AG04450 (cell line): ENCODE measurements at regions not wholly inside any gene's neighbourhood (a gene's known extent, or its start where the extent isn't known, plus 50 kb on each side); places are given as distances from the start of the nearest gene placed in this dataset.

Source experiments
- CTCF ChIA-PET: fragments of 300-600, 350-600 bp; formaldehyde crosslinking; extraction: SDS; loops from one replicate; lab custom pipeline; 2022; ENCODE audit warnings: antibody characterized with exemption, inconsistent platforms; lab: Charles Lee
- POLR2A ChIA-PET: fragments of 350-600 bp; formaldehyde crosslinking; extraction: SDS; loops from one replicate; lab custom pipeline; 2021; ENCODE audit warnings: antibody characterized with exemption, inconsistent platforms; lab: Yijun Ruan, JAX
- DNase-seq: peaks from one replicate; pipeline ENCODE4 v3.0.0-alpha.2; 2011; ENCODE audit warnings: low read depth, low spot score
- H3K27ac ChIP-seq: one replicate; pipeline ENCODE4 v1.5.1; 2012; ENCODE audit warnings: low read depth, low read length, control low read depth
- H3K27me3 ChIP-seq: one replicate; pipeline ENCODE4 v1.6.0; 2012; ENCODE audit warnings: low read length; ENCODE audit not compliant: control insufficient read depth, insufficient read depth
- H3K4me3 ChIP-seq: 2 replicates; pipeline ENCODE4 v1.5.1; 2011; ENCODE audit warnings: mild to moderate bottlenecking, low read depth, low read length, control low read depth
- H3K9me3 ChIP-seq: 2 replicates; pipeline ENCODE4 v1.5.1; 2012; ENCODE audit warnings: low read length; ENCODE audit not compliant: control insufficient read depth, insufficient read depth
- CTCF ChIP-seq: IDR thresholded peaks from 2 replicates; pipeline ENCODE4 v1.5.1; 2011; ENCODE audit warnings: low read depth, low read length, control low read depth, inconsistent platforms

GRCh38 chr6:100996409-100996808 lies 115.3 kb upstream of the ASCC3 start:
- Histone ChIP-seq H3K27me3 (no peaks in the 10 kb centered on the region), H3K27ac (no peak overlapping the region), H3K4me3 (no peak overlapping the region), H3K9me3 (no peaks in the 10 kb centered on the region)
- ChIA-PET CTCF (no interaction called here), POLR2A (no interaction called here)
- DNase-seq, result no peak
- TF ChIP-seq CTCF, result no peak

DNA sequence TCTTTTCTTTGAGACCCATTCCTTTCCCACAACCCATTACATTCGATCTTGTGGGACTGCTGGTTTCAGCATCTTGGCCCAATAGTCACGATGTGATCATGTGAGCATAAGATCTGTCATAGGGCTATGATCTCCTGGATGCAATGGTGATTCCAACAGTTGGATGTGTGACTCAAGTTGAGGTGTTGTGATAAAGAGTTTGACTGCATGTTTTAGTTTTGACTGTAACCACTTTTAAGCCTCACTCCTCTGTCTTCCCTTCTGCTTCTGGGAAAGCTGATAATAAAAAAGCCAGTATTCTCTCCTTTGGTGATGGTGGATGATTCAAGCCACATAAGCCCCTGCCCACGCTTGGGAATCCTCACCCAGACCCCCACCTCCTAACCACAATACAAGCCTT lies 117.0 kb upstream of the ASCC3 start:
- Histone ChIP-seq H3K4me3 (no peak overlapping the region), H3K27me3 (no peaks in the 10 kb centered on the region), H3K9me3 (no peaks in the 10 kb centered on the region), H3K27ac (no peak overlapping the region)
- no peak for TF ChIP-seq CTCF
- DNase-seq, result no peak
- CTCF ChIA-PET, result no interaction called here
- POLR2A ChIA-PET, result no interaction called here

DNA sequence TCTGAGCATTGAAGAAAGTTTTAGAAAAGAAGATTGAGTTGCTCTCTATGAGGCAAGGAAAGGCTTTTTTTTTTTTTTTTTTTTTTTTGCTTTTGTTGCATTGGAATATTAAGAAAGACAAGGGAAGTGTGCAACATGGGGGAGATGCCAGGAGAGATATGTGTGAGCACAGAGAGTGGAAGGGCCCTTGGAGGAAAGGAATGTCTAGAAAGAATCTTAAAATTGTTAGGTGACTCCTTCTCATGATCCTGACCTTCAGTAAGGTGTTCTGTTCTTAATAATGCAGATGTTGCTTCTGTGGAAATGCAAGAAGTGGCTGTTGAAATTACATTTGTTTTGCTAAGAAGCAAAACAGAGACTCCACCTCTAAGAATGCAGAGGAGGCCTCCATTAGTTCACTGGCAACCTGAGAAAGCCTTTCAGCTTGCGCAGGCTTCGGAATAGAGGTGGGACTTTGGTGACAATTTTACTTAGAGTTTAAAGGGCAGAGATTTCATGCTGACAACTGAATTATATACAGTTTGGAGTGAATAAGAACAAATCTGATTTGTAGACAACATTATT lies 118.0 kb upstream of the ASCC3 start:
- H3K27ac ChIP-seq, result no peak overlapping the region
- H3K9me3 ChIP-seq, result no peaks in the 10 kb centered on the region
- CTCF ChIA-PET, result no interaction called here
- POLR2A ChIA-PET, result no interaction called here
- no peak for TF ChIP-seq CTCF
- no peaks in the 10 kb centered on the region for H3K27me3 ChIP-seq
- no peak overlapping the region for H3K4me3 ChIP-seq
- DNase-seq, result no peak

GRCh38 chr6:101000341-101000740 lies 119.2 kb upstream of the ASCC3 start:
- Histone ChIP-seq H3K27me3 (no peaks in the 10 kb centered on the region), H3K27ac (no peak overlapping the region), H3K4me3 (no peak overlapping the region), H3K9me3 (no peaks in the 10 kb centered on the region)
- ChIA-PET POLR2A (no interaction called here), CTCF (no interaction called here)
- no peak for TF ChIP-seq CTCF
- no peak for DNase-seq

DNA sequence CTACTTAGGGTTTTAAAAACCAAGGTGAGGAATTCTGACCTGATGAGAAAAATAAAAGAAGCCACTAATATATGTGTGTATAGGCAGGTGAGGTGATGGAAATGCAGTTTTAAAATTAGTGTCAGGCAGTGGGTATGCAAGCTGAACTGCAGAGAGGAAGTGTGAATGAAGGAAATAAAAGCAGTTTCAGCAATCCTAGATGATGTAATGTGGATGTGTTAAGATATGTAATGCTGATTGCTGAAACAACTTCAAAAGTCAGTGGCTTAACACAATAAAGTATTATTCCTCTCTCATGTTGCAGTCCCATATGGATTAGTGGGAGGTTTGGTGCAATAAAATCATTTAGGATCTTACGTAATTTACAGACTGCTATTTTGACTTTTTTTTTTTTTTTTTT lies 119.9 kb upstream of the ASCC3 start:
- ChIA-PET POLR2A (no interaction called here), CTCF (no interaction called here)
- no peaks in the 10 kb centered on the region for H3K27me3 ChIP-seq
- no peak overlapping the region for H3K4me3 ChIP-seq
- H3K27ac ChIP-seq, result no peak overlapping the region
- peaks cover 2% of the 10 kb centered on the region; the same call in 1 of the 2 replicates for H3K9me3 ChIP-seq
- DNase-seq, result no peak
- no peak for TF ChIP-seq CTCF
